Mammary epithelial cell (primary cell): ENCODE measurements at regions not wholly inside any gene's neighbourhood (a gene's known extent, or its start where the extent isn't known, plus 50 kb on each side); places are given as distances from the start of the nearest gene placed in this dataset.

Experiments used
- CTCF ChIP-seq, 2 donors: IDR thresholded peaks in 1 of 2; conservative IDR thresholded peaks in 1 of 2; 2 replicates each; pipeline ENCODE4 v1.5.1; 2011 to 2012; ENCODE audit warnings: inconsistent platforms in 2 of 2, low read length in 2 of 2, mild to moderate bottlenecking in 2 of 2, control low read depth in 1 of 2, low read depth in 1 of 2; ENCODE audit not compliant: insufficient read depth in 1 of 2; ENCODE audit errors: extremely low read depth in 1 of 2
- EZH2 ChIP-seq: IDR thresholded peaks from 2 replicates; pipeline ENCODE4 v1.6.1; 2012; ENCODE audit warnings: low read length, inconsistent platforms, borderline replicate concordance

- no peak for TF ChIP-seq CTCF (conservative IDR thresholded peaks at IDR 0.05 in 1 of 2, IDR thresholded peaks at IDR 0.05 in 1 of 2; ENCODE audit: extremely low read depth in 1 of 2, insufficient read depth in 1 of 2, low read depth in 1 of 2, low read length in 2 of 2)
- no peak for TF ChIP-seq EZH2
Observed at GRCh38 chr2:128559533-128560515, 241.2 kb upstream of the HS6ST1 start.
